Transverse colon (tissue), 4 donors: ENCODE measurements at regions not wholly inside any gene's neighbourhood (a gene's known extent, or its start where the extent isn't known, plus 50 kb on each side); places are given as distances from the start of the nearest gene placed in this dataset.

Experiments used
- DNase-seq: peaks from one replicate; pipeline ENCODE4 v3.0.0-alpha.2; 2019
- H3K27ac ChIP-seq, 4 donors: fragments of 200-600 bp; sonication (generic); 2 replicates each; pipeline ENCODE4 v1.5.1; 2016 to 2018; ENCODE audit warnings: inconsistent platforms in 4 of 4
- H3K27me3 ChIP-seq: fragments of 200-600 bp; sonication (generic); 2 replicates; pipeline ENCODE4 v1.5.1; 2017; ENCODE audit warnings: inconsistent platforms
- H3K36me3 ChIP-seq, 4 donors: fragments of 200-600 bp; sonication (generic); 2 replicates each; pipeline ENCODE4 v1.5.1; 2017 to 2019; ENCODE audit warnings: inconsistent platforms in 4 of 4
- H3K4me1 ChIP-seq, 4 donors: fragments of 200-600 bp; sonication (generic); 2 replicates each; pipeline ENCODE4 v1.5.1; 2017 to 2020; ENCODE audit warnings: inconsistent platforms in 4 of 4
- H3K4me3 ChIP-seq, 4 donors: fragments of 200-600 bp; sonication (generic); 1 replicate in 1 of 4; 2 replicates in 3 of 4; pipeline versions ENCODE4 v1.5.1 to v1.6.1; 2017 to 2019; ENCODE audit warnings: inconsistent platforms in 4 of 4
- H3K9me3 ChIP-seq, 2 donors: fragments of 200-600 bp; sonication (generic); 2 replicates each; pipeline ENCODE4 v1.5.1; 2017 to 2019; ENCODE audit warnings: inconsistent platforms in 2 of 2
- EP300 ChIP-seq: sonication (generic); formaldehyde crosslinking; IDR thresholded peaks from one replicate; pipeline ENCODE4 v1.6.1; 2017; ENCODE audit warnings: antibody characterized with exemption, low read depth
- POLR2A ChIP-seq: fragments of 450-650 bp; IDR thresholded peaks from one replicate; pipeline ENCODE4 v1.6.1; 2016; ENCODE audit warnings: antibody characterized with exemption, mild to moderate bottlenecking, moderate library complexity
- POLR2AphosphoS5 ChIP-seq, 3 donors: sonication (generic); formaldehyde crosslinking; IDR thresholded peaks; one replicate each; pipeline ENCODE4 v1.6.1; 2016; ENCODE audit warnings: antibody characterized with exemption in 3 of 3
- WGBS, 2 donors: methylation state at CpG; one replicate each; pipeline ENCODE4 v1.1.5; 2018; ENCODE audit warnings: low coverage in 1 of 2; 5-methylcytosine and 5-hydroxymethylcytosine counted together
- in situ Hi-C, 4 donors: fragments of 200-750 bp; cut with MboI; loops; one replicate each; pipeline versions ENCODE4 v1.15.0 to v1.15.1; 2017; ENCODE audit warnings: low sequenced_read_pairs in 3 of 4, low pct_ligation_motif_present in 1 of 4, low pct_unique_long_range_greater_than_20kb in 1 of 4
- intact Hi-C: fragments of 100-400 bp; cut with DNase I; formaldehyde crosslinking; loops from one replicate; pipeline ENCODE4 v1.15.1; 2023; ENCODE audit warnings: low total_unique reads
- TF ChIP-seq, protein P1 (sequence below), 5 experiments: fragments of 200-600 bp in 3 of 5; fragments of 450-650 bp in 2 of 5; sonication (generic) in 3 of 5; IDR thresholded peaks; 1 replicate in 2 of 5; 2 replicates in 3 of 5; pipeline ENCODE4 v1.5.1; 2016 to 2017; ENCODE audit warnings: antibody characterized with exemption in 5 of 5, inconsistent platforms in 3 of 5, mild to moderate bottlenecking in 2 of 5, moderate library complexity in 1 of 5

DNA sequence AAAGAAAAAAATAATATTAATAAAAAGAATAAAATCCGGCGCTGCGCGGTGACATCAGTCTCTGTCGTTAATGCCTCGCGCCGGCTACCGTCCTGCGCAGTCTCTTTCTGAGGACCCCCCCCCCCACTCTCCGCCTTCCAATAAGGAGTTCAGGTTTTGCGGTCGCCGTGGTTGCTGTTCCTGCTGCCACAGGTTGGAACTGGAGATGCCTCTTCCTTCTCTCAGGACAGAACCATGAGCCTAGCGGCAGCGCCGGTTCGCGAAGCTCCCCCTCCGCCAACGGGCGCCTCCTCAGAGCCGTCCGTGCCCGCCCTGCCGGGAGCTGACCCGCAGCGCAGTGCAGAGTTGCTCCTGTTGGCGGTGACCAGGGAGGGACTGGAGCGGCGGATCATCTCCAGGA, 2093.4 kb downstream of the TP53TG3F start:
- Histone ChIP-seq H3K27me3 (no peaks in the 10 kb centered on the region), H3K36me3 (no peaks in the 10 kb centered on the region), H3K9me3 (no peaks in the 10 kb centered on the region), H3K27ac (no peak overlapping the region), H3K4me1 (no peaks in the 10 kb centered on the region), H3K4me3 (no peak overlapping the region)
- no peak for TF ChIP-seq EP300
- TF ChIP-seq, protein P1, sequence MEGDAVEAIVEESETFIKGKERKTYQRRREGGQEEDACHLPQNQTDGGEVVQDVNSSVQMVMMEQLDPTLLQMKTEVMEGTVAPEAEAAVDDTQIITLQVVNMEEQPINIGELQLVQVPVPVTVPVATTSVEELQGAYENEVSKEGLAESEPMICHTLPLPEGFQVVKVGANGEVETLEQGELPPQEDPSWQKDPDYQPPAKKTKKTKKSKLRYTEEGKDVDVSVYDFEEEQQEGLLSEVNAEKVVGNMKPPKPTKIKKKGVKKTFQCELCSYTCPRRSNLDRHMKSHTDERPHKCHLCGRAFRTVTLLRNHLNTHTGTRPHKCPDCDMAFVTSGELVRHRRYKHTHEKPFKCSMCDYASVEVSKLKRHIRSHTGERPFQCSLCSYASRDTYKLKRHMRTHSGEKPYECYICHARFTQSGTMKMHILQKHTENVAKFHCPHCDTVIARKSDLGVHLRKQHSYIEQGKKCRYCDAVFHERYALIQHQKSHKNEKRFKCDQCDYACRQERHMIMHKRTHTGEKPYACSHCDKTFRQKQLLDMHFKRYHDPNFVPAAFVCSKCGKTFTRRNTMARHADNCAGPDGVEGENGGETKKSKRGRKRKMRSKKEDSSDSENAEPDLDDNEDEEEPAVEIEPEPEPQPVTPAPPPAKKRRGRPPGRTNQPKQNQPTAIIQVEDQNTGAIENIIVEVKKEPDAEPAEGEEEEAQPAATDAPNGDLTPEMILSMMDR (IDR thresholded peaks at IDR 0.05): no peak
- no peak for TF ChIP-seq POLR2A
- TF ChIP-seq POLR2AphosphoS5 (IDR thresholded peaks at IDR 0.05): no peak
- 79 to 82% methylated on average over 14 to 31 of the region's 31 CpGs for WGBS, 2 donors
- intact Hi-C loops: no loop called here
- in situ Hi-C loops: no loop called here
- no peak for DNase-seq

GRCh38 chr16:35557731-35558130, 2098.3 kb downstream of the TP53TG3F start:
- H3K4me3 ChIP-seq: no peak overlapping the region
- no peaks in the 10 kb centered on the region for H3K4me1 ChIP-seq
- no peaks in the 10 kb centered on the region for H3K27me3 ChIP-seq
- intact Hi-C loops: no loop called here
- no peaks in the 10 kb centered on the region for H3K9me3 ChIP-seq
- no peak for DNase-seq
- no peak overlapping the region for H3K27ac ChIP-seq
- in situ Hi-C loops: no loop called here
- no peak for TF ChIP-seq POLR2A
- TF ChIP-seq, protein P1 (IDR thresholded peaks at IDR 0.05): no peak
- no peak for TF ChIP-seq EP300
- no peak for TF ChIP-seq POLR2AphosphoS5 (IDR thresholded peaks at IDR 0.05)
- H3K36me3 ChIP-seq: no peaks in the 10 kb centered on the region
- 86% methylated on average over 2 of the region's 2 CpGs; no CpG with 5 or more reads in 1 of the 2 donors for WGBS, 2 donors

GRCh38 chr16:35559911-35560636, 2100.7 kb downstream of the TP53TG3F start:
- intact Hi-C loops (no loop called here), in situ Hi-C loops (no loop called here)
- TF ChIP-seq POLR2A (no peak), EP300 (no peak), POLR2AphosphoS5 (IDR thresholded peaks at IDR 0.05) (no peak)
- TF ChIP-seq, protein P1 (IDR thresholded peaks at IDR 0.05): no peak
- no peak overlapping the region for H3K4me3 ChIP-seq
- no peaks in the 10 kb centered on the region for H3K36me3 ChIP-seq
- H3K9me3 ChIP-seq: no peaks in the 10 kb centered on the region
- H3K4me1 ChIP-seq: no peaks in the 10 kb centered on the region
- 52% methylated on average over 2 of the region's 2 CpGs; no CpG with 5 or more reads in 1 of the 2 donors for WGBS, 2 donors
- no peaks in the 10 kb centered on the region for H3K27me3 ChIP-seq
- DNase-seq: no peak
- H3K27ac ChIP-seq: no peak overlapping the region

DNA sequence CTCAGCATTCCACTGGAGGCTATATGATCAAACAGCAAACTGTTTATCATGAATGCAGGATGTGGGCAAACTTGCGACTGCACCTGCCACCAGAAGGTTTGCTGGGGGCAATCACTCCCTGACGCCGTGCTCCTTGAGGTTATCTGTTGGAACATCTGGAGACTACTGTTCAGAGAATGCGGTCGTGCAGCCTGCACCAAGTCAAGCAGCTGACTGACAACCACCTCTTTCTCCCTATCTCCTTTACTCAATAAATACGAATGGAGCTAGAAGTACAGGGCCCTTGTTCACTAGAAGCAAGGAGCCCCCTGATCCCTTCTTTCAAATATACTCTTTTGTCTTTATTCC, 2101.2 kb downstream of the TP53TG3F start:
- Histone ChIP-seq H3K4me3 (no peak overlapping the region), H3K36me3 (no peaks in the 10 kb centered on the region), H3K9me3 (no peaks in the 10 kb centered on the region), H3K4me1 (no peaks in the 10 kb centered on the region), H3K27ac (no peak overlapping the region), H3K27me3 (no peaks in the 10 kb centered on the region)
- intact Hi-C loops: no loop called here
- in situ Hi-C loops: no loop called here
- 33 to 81% methylated on average over 1 to 6 of the region's 6 CpGs for WGBS, 2 donors
- DNase-seq: no peak
- TF ChIP-seq, protein P1 (IDR thresholded peaks at IDR 0.05): no peak
